Liver (tissue), 7 donors: ENCODE measurements at regions not wholly inside any gene's neighbourhood (a gene's known extent, or its start where the extent isn't known, plus 50 kb on each side); places are given as distances from the start of the nearest gene placed in this dataset.

Experiments
- DNase-seq: peaks from one replicate; pipeline ENCODE4 v3.0.0-alpha.2; 2017; ENCODE audit warnings: low spot score
- H3K27ac ChIP-seq, 2 donors: one replicate each; pipeline ENCODE4 v1.7.0; 2013; ENCODE audit warnings: inconsistent platforms in 2 of 2, low read length in 2 of 2, control low read depth in 1 of 2, low read depth in 1 of 2, mild to moderate bottlenecking in 1 of 2
- H3K27me3 ChIP-seq, 4 donors: one replicate each; pipeline versions ENCODE4 v1.6.1 to v1.7.0; 2013; ENCODE audit warnings: low read length in 3 of 4, inconsistent platforms in 1 of 4, mild to moderate bottlenecking in 1 of 4, moderate library complexity in 1 of 4; ENCODE audit not compliant: control insufficient read depth in 4 of 4, insufficient read depth in 4 of 4
- H3K36me3 ChIP-seq, 4 donors: one replicate each; pipeline versions ENCODE4 v1.6.1 to v1.7.0; 2013; ENCODE audit warnings: low read length in 3 of 4, mild to moderate bottlenecking in 3 of 4, low read depth in 1 of 4, moderate library complexity in 1 of 4; ENCODE audit not compliant: control insufficient read depth in 4 of 4, insufficient read depth in 3 of 4
- H3K4me1 ChIP-seq, 4 donors: one replicate each; pipeline versions ENCODE4 v1.6.1 to v1.7.0; 2013; ENCODE audit warnings: low read length in 3 of 4, mild to moderate bottlenecking in 3 of 4, moderate library complexity in 1 of 4; ENCODE audit not compliant: control insufficient read depth in 4 of 4, insufficient read depth in 4 of 4
- H3K4me3 ChIP-seq, 3 donors: one replicate each; pipeline versions ENCODE4 v1.6.1 to v1.7.0; 2013; ENCODE audit warnings: low read length in 3 of 3, control low read depth in 1 of 3, low read depth in 1 of 3, mild to moderate bottlenecking in 1 of 3
- H3K9ac ChIP-seq, 2 donors: one replicate each; pipeline ENCODE4 v1.7.0; 2013; ENCODE audit warnings: low read length in 2 of 2, mild to moderate bottlenecking in 2 of 2, moderate library complexity in 2 of 2, control low read depth in 1 of 2, low read depth in 1 of 2
- H3K9me3 ChIP-seq, 4 donors: one replicate each; pipeline versions ENCODE4 v1.6.1 to v1.7.0; 2013; ENCODE audit warnings: low read length in 3 of 4; ENCODE audit not compliant: control insufficient read depth in 4 of 4
- ATF3 ChIP-seq: IDR thresholded peaks from 2 replicates; pipeline ENCODE4 v1.6.1; 2016; ENCODE audit warnings: antibody characterized with exemption
- EGR1 ChIP-seq, 2 donors: IDR thresholded peaks; 2 replicates each; pipeline ENCODE4 v1.6.1; 2016 to 2018; ENCODE audit warnings: antibody characterized with exemption in 2 of 2, low read depth in 2 of 2
- FOXA1 ChIP-seq: IDR thresholded peaks from 2 replicates; pipeline ENCODE4 v1.6.1; 2016; ENCODE audit warnings: antibody characterized with exemption
- HNF4A ChIP-seq, 2 donors: conservative IDR thresholded peaks; 2 replicates each; pipeline ENCODE4 v1.6.1; 2016; ENCODE audit warnings: antibody characterized with exemption in 2 of 2, mild to moderate bottlenecking in 2 of 2
- HNF4G ChIP-seq: IDR thresholded peaks from 2 replicates; pipeline ENCODE4 v1.6.1; 2016; ENCODE audit warnings: antibody characterized with exemption
- JUND ChIP-seq, 2 donors: IDR thresholded peaks; 2 replicates each; pipeline ENCODE4 v1.6.1; 2016; ENCODE audit warnings: antibody characterized with exemption in 2 of 2
- RAD21 ChIP-seq, 2 donors: IDR thresholded peaks; 2 replicates each; pipeline ENCODE4 v1.6.1; 2016; ENCODE audit warnings: antibody characterized with exemption in 2 of 2, mild to moderate bottlenecking in 2 of 2
- RXRA ChIP-seq, 2 donors: IDR thresholded peaks; 2 replicates each; pipeline ENCODE4 v1.6.1; 2017 to 2018; ENCODE audit warnings: antibody characterized with exemption in 2 of 2, mild to moderate bottlenecking in 1 of 2
- SP1 ChIP-seq: IDR thresholded peaks from 2 replicates; pipeline ENCODE4 v1.6.1; 2018; ENCODE audit warnings: antibody characterized with exemption, mild to moderate bottlenecking
- TAF1 ChIP-seq: conservative IDR thresholded peaks from 2 replicates; pipeline ENCODE4 v1.6.1; 2016; ENCODE audit warnings: antibody characterized with exemption, mild to moderate bottlenecking
- YY1 ChIP-seq: IDR thresholded peaks from 2 replicates; pipeline ENCODE4 v1.6.1; 2016; ENCODE audit warnings: antibody characterized with exemption, mild to moderate bottlenecking
- ZBTB33 ChIP-seq: IDR thresholded peaks from 2 replicates; pipeline ENCODE4 v1.6.1; 2016; ENCODE audit warnings: antibody characterized with exemption
- WGBS: extraction: QIAGEN DNeasy Blood & Tissue Kit; methylation state at CpG from one replicate; pipeline ENCODE4 v1.1.7; 2013; 5-methylcytosine and 5-hydroxymethylcytosine counted together
- TF ChIP-seq, protein P1 (sequence below): IDR thresholded peaks from 2 replicates; pipeline ENCODE4 v1.6.1; 2016; ENCODE audit warnings: antibody characterized with exemption, mild to moderate bottlenecking
- donor health status: healthy.
- donor health status: healthy.
- donor health status: healthy.
- donor health status: healthy.

DNA sequence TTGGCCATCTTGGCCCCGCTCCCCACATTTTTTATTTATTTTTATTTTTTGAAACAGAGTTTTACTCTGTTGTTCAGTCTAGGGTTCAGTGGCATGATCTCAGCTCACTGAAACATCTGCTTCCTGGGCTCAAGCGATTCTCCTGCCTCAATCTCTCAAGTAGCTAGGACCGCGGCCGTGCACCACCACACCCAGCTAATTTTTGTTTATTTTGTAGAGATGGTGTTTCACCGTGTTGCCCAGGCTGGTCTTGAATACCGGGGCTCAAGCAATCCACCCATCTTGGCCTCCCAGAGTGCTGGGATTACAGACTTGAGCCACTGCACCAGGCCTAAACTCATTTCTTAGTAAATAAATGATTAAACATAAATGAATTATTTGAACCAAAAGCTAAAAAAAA is 322.0 kb upstream of the LCORL start:
- no peaks in the 10 kb centered on the region for H3K36me3 ChIP-seq
- H3K4me3 ChIP-seq = no peak overlapping the region
- WGBS = 92% methylated on average over 7 of the region's 7 CpGs
- no peak overlapping the region for H3K9ac ChIP-seq
- no peak for DNase-seq
- H3K9me3 ChIP-seq = no peaks in the 10 kb centered on the region
- TF ChIP-seq HNF4G (no peak), EGR1 (IDR thresholded peaks at IDR 0.05; ENCODE audit: low read depth in 2 of 2) (no peak), ZBTB33 (no peak), TAF1 (no peak), RAD21 (IDR thresholded peaks at IDR 0.05) (no peak), FOXA1 (no peak), ATF3 (no peak)
- TF ChIP-seq, protein P1, sequence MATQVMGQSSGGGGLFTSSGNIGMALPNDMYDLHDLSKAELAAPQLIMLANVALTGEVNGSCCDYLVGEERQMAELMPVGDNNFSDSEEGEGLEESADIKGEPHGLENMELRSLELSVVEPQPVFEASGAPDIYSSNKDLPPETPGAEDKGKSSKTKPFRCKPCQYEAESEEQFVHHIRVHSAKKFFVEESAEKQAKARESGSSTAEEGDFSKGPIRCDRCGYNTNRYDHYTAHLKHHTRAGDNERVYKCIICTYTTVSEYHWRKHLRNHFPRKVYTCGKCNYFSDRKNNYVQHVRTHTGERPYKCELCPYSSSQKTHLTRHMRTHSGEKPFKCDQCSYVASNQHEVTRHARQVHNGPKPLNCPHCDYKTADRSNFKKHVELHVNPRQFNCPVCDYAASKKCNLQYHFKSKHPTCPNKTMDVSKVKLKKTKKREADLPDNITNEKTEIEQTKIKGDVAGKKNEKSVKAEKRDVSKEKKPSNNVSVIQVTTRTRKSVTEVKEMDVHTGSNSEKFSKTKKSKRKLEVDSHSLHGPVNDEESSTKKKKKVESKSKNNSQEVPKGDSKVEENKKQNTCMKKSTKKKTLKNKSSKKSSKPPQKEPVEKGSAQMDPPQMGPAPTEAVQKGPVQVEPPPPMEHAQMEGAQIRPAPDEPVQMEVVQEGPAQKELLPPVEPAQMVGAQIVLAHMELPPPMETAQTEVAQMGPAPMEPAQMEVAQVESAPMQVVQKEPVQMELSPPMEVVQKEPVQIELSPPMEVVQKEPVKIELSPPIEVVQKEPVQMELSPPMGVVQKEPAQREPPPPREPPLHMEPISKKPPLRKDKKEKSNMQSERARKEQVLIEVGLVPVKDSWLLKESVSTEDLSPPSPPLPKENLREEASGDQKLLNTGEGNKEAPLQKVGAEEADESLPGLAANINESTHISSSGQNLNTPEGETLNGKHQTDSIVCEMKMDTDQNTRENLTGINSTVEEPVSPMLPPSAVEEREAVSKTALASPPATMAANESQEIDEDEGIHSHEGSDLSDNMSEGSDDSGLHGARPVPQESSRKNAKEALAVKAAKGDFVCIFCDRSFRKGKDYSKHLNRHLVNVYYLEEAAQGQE = no peak
- H3K27ac ChIP-seq = no peak overlapping the region
- no peaks in the 10 kb centered on the region for H3K4me1 ChIP-seq
- H3K27me3 ChIP-seq = no peaks in the 10 kb centered on the region

DNA sequence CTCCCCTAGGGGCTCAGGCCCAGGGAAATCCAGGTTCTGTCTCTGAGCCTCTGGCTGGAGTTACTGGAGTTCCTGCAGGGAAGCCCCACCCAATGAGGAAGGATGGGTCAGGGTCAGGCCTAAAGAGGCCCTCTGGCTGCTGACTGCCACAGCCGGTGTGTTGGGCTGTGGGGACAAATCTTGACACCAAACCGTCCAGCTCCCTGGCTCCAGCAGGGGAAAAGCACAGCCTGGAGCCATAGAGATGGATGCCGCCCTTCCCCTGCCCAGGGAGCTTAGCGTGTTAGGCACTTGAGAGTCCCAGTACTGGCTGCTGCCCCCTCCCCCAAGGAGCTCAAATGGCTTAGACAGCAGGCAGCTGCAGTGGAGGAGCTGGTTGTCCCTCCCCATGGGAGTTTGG is 321.3 kb upstream of the LCORL start:
- TF ChIP-seq YY1 (no peak), HNF4A (conservative IDR thresholded peaks at IDR 0.05) (no peak), ATF3 (no peak), HNF4G (no peak), ZBTB33 (no peak), SP1 (no peak), EGR1 (IDR thresholded peaks at IDR 0.05; ENCODE audit: low read depth in 2 of 2) (no peak), JUND (IDR thresholded peaks at IDR 0.05) (no peak), TAF1 (no peak), RAD21 (IDR thresholded peaks at IDR 0.05) (no peak), RXRA (IDR thresholded peaks at IDR 0.05) (no peak), FOXA1 (no peak)
- Histone ChIP-seq H3K27me3 (no peaks in the 10 kb centered on the region), H3K4me3 (no peak overlapping the region), H3K9me3 (no peaks in the 10 kb centered on the region), H3K36me3 (no peaks in the 10 kb centered on the region), H3K27ac (no peak overlapping the region), H3K4me1 (no peaks in the 10 kb centered on the region), H3K9ac (no peak overlapping the region)
- DNase-seq = no peak
- 90% methylated on average over 4 of the region's 4 CpGs for WGBS
